Stomach smooth muscle (tissue), 2 donors: ENCODE measurements at regions not wholly inside any gene's neighbourhood (a gene's known extent, or its start where the extent isn't known, plus 50 kb on each side); places are given as distances from the start of the nearest gene placed in this dataset.
A peak's percentile ranks its signal among the peaks of the same experiment; 100 is the strongest.

ENCODE experiments used
- H3K27ac ChIP-seq: one replicate; pipeline ENCODE4 v1.7.0; 2013; ENCODE audit warnings: mild to moderate bottlenecking, low read length, inconsistent platforms
- H3K27me3 ChIP-seq, 2 donors: one replicate each; pipeline ENCODE4 v1.7.0; 2013; ENCODE audit warnings: low read length in 2 of 2; ENCODE audit not compliant: insufficient read depth in 2 of 2, control insufficient read depth in 1 of 2
- H3K36me3 ChIP-seq, 2 donors: one replicate each; pipeline ENCODE4 v1.7.0; 2013; ENCODE audit warnings: low read length in 2 of 2; ENCODE audit not compliant: control insufficient read depth in 2 of 2, insufficient read depth in 2 of 2
- H3K4me1 ChIP-seq: one replicate; pipeline ENCODE4 v1.7.0; 2013; ENCODE audit warnings: low read length; ENCODE audit not compliant: control insufficient read depth, insufficient read depth
- H3K4me3 ChIP-seq, 2 donors: one replicate each; pipeline ENCODE4 v1.7.0; 2013; ENCODE audit warnings: low read length in 2 of 2
- H3K9ac ChIP-seq, 2 donors: one replicate each; pipeline ENCODE4 v1.7.0; 2013; ENCODE audit warnings: low read length in 2 of 2, mild to moderate bottlenecking in 1 of 2
- H3K9me3 ChIP-seq, 2 donors: one replicate each; pipeline ENCODE4 v1.7.0; 2013; ENCODE audit warnings: low read length in 2 of 2; ENCODE audit not compliant: control insufficient read depth in 2 of 2
- donor health status: healthy.
- donor health status: Pancreatic carcinoma.

DNA sequence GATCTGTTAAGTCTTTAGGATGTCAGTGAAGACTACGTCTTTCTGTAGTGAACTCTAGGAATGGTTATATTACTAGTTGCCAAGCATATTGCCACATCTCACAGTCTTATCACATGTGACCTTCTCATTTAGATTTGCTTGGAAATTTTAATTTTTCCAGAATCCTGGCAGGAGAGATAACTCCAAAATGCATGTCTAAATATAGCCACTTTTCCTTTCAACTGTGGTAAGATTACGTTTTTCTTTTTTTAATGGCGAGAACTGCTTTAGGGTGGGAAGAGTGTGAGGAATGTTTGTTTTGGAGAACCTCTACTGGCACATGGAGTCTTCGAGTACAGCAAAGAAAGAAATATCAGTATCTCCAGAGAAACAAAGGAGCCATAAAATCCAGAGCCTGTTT is 91.7 kb upstream of the ADAMTSL1 start:
- H3K27ac ChIP-seq, result no peak overlapping the region
- H3K9ac ChIP-seq, result no peak overlapping the region
- no peaks in the 10 kb centered on the region for H3K4me1 ChIP-seq
- no peaks in the 10 kb centered on the region for H3K9me3 ChIP-seq
- no peaks in the 10 kb centered on the region for H3K36me3 ChIP-seq
- no peak overlapping the region for H3K4me3 ChIP-seq
- H3K27me3 ChIP-seq, result no peaks in the 10 kb centered on the region

DNA sequence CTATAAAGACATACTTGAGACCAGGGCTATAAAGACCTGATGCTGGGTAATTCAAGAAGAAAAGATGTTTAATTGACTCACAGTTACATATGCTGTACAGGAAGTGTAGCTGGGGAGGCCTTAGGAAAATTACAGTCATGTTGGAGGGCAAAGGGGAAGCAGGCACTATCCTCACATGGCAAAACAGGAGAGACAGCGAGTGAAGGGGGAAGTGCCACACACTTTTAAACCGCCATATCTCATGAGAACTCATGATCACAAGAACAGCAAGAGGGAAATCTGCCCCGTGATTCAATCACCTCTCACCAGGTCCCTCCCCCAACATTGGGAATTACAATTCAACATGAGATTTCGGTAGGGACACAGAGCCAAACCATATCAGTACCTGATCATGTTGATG is 89.9 kb upstream of the ADAMTSL1 start:
- Histone ChIP-seq H3K27me3 (no peaks in the 10 kb centered on the region), H3K36me3 (no peaks in the 10 kb centered on the region), H3K4me1 (no peaks in the 10 kb centered on the region), H3K9ac (no peak overlapping the region), H3K9me3 (no peaks in the 10 kb centered on the region), H3K4me3 (no peak overlapping the region), H3K27ac (no peak overlapping the region)

GRCh38 chr9:18385696-18386490 is 88.1 kb upstream of the ADAMTSL1 start:
- no peak overlapping the region for H3K27ac ChIP-seq
- H3K9me3 ChIP-seq, result no peaks in the 10 kb centered on the region
- peaks cover 5% of the 10 kb centered on the region for H3K4me1 ChIP-seq
- no peak overlapping the region for H3K4me3 ChIP-seq
- H3K36me3 ChIP-seq, result no peaks in the 10 kb centered on the region
- no peaks in the 10 kb centered on the region for H3K27me3 ChIP-seq
- no peak overlapping the region for H3K9ac ChIP-seq

GRCh38 chr9:18390393-18390792 is 83.6 kb upstream of the ADAMTSL1 start:
- Histone ChIP-seq H3K9me3 (no peaks in the 10 kb centered on the region), H3K27ac (no peak overlapping the region), H3K9ac (no peak overlapping the region), H3K27me3 (no peaks in the 10 kb centered on the region), H3K4me3 (no peak overlapping the region), H3K36me3 (no peaks in the 10 kb centered on the region), H3K4me1 (peaks cover 10% of the 10 kb centered on the region)

- peaks cover 10% of the 10 kb centered on the region for H3K4me1 ChIP-seq
- no peak overlapping the region for H3K4me3 ChIP-seq
- H3K36me3 ChIP-seq, result no peaks in the 10 kb centered on the region
- H3K27me3 ChIP-seq, result no peaks in the 10 kb centered on the region
- no peaks in the 10 kb centered on the region for H3K9me3 ChIP-seq
- H3K9ac ChIP-seq, result peak overlapping the region in 1 of 2 donors; percentile 23
- H3K27ac ChIP-seq, result peak overlapping the region; percentile 70
Observed at GRCh38 chr9:18393340-18394130, 80.4 kb upstream of the ADAMTSL1 start.

DNA sequence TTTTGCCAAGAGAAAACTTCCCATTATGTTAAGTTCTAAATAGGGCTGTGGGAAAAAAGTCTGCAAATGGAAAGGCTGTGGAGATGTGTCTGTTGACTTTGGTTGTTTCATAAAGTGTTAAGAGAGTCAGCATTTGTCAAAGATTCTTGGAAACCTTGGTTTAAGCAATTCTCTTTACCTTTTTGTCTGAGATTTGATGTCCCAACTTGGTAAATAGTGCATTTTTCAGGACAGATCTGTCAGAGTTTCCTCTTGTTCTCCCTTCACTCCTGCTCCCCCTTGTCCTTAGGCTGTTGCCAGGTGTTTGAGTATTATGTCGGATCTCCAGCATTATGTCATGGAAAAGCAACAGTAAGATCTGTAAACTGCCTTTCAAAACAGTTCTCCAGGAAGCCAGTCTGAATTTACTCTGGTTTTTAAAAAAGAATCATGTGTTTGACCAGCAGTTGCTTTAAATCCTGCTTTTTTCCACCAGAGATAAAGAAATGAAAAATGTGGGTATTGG is 79.1 kb upstream of the ADAMTSL1 start:
- Histone ChIP-seq H3K36me3 (no peaks in the 10 kb centered on the region), H3K9me3 (no peaks in the 10 kb centered on the region), H3K27me3 (no peaks in the 10 kb centered on the region), H3K4me3 (peak overlapping the region in 1 of 2 donors; percentile 20), H3K27ac (peak overlapping the region; percentile 70), H3K4me1 (peaks cover 10% of the 10 kb centered on the region), H3K9ac (no peak overlapping the region)

- no peaks in the 10 kb centered on the region for H3K27me3 ChIP-seq
- peak overlapping the region; percentile 70 for H3K27ac ChIP-seq
- no peak overlapping the region for H3K4me3 ChIP-seq
- H3K9ac ChIP-seq, result no peak overlapping the region
- no peaks in the 10 kb centered on the region for H3K9me3 ChIP-seq
- peaks cover 5% of the 10 kb centered on the region for H3K4me1 ChIP-seq
- H3K36me3 ChIP-seq, result no peaks in the 10 kb centered on the region
Observed at GRCh38 chr9:18396102-18396728, 77.7 kb upstream of the ADAMTSL1 start.

DNA sequence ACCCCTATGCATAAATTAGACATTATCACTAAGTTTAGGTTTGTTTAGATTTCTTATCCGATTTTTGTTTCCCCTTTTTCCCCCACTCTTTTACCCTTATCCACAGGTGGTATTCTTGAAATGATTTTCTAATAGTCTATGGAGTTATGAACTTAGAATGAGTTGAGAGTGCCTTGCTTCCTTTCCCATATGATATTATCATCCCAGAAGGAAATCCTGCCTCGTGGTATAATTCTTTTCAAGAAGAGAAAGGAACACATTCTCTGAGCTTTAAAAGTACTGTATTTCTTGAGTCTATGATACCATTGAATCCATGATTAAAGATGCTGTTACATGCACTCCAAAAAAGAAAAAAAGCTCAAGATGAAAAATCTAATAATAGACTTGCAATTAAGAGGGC is 76.9 kb upstream of the ADAMTSL1 start:
- Histone ChIP-seq H3K27ac (no peak overlapping the region), H3K27me3 (no peaks in the 10 kb centered on the region), H3K36me3 (no peaks in the 10 kb centered on the region), H3K9me3 (no peaks in the 10 kb centered on the region), H3K9ac (no peak overlapping the region), H3K4me1 (peaks cover 5% of the 10 kb centered on the region), H3K4me3 (no peak overlapping the region)

- H3K9ac ChIP-seq, result no peak overlapping the region
- no peaks in the 10 kb centered on the region for H3K9me3 ChIP-seq
Observed at GRCh38 chr9:18398038-18398437, 75.9 kb upstream of the ADAMTSL1 start.

GRCh38 chr9:18404434-18405029 is 69.4 kb upstream of the ADAMTSL1 start:
- Histone ChIP-seq H3K27ac (no peak overlapping the region), H3K9me3 (no peaks in the 10 kb centered on the region), H3K27me3 (no peaks in the 10 kb centered on the region), H3K36me3 (no peaks in the 10 kb centered on the region), H3K4me1 (no peaks in the 10 kb centered on the region), H3K9ac (no peak overlapping the region), H3K4me3 (no peak overlapping the region)

More at GRCh38 chr9:18398038-18398437, 75.9 kb upstream of the ADAMTSL1 start:
- Histone ChIP-seq H3K4me1 (peaks cover 5% of the 10 kb centered on the region), H3K27ac (no peak overlapping the region), H3K36me3 (no peaks in the 10 kb centered on the region), H3K27me3 (no peaks in the 10 kb centered on the region), H3K4me3 (no peak overlapping the region)
